ENCODE measurements at regions not wholly inside any gene's neighbourhood (a gene's known extent, or its start where the extent isn't known, plus 50 kb on each side); places are given as distances from the start of the nearest gene placed in this dataset.
"Not testable (repeated sequence)": the region's sequence is repeated elsewhere in the genome, so short reads cannot be mapped to it uniquely, and the experiment has no call there.

DNA sequence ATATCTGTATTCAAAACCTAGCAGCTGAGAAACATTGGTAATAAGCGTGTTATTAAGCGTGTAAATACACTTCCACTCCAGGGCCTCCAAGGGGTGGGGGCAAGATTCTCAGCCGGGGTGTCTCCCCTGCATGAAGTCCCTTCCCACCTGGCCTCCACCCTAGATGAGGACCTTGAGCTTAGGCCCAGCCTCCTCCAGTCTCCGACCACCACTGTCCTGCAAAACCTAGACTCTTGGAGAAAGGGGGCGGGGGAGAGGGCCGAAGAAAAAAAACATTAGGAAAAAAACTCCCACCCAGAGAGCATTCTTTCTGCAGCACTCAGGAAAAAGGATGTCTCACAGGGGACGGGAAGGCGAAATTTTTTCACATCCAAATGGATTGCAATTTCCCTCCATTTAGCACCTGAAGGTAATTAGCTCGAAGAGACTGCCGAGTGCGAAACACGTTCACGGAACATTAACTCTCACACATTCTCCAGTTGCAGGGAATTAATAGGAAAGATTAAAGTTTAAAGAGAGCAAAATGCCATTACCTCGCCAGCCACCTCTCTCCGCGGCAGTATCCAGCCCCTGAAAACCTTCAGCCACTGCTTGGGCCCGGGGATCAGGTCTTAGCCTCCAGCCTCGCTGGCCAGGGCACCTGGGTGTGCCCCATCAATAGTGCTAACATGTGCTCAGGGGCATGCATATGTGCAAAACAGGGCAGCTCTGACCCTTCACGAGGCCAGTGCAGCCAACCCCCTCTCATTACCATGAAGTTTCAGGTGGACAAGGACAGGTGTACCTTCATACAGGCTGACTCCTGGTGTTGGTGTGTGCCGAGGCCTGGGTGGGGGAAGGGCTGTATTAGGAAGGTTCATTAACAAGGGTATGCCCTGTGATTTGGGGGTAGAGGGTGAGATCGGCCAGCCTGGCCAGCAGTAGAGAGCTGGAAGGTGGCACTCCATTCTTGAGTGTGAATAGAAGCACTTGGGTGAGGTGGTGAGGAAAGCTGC lies 77.2 kb downstream of the HIF1AN start:
- no peak for DNase-seq

- DNase-seq, result no peak
These were observed 78.1 kb downstream of the HIF1AN start for GRCh38 chr10:100613846-100614245.

GRCh38 chr10:100614429-100615095 lies 78.8 kb downstream of the HIF1AN start:
- no peak for DNase-seq

- DNase-seq, result no peak
These were observed 79.5 kb downstream of the HIF1AN start for GRCh38 chr10:100615241-100615640.

DNA sequence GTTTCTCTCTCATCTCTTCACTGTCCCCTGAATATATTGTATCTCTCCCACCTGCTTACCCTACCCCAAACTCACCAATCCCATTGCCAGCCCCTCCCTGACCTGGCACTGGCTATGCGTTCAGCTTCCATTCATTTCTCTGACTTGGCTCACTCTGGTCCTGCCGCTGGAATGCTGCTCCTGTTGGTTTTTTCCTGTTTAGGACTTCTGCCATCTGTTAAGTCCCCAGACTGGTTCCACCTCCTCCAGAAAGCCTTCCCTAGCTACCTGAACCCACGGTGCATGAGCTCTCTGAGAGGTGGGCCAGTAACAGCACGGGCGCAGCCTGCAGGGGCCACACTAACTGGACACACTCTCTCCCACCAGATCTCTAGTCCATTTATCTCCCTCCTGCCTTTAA lies 80.2 kb downstream of the HIF1AN start:
- DNase-seq, result no peak

DNA sequence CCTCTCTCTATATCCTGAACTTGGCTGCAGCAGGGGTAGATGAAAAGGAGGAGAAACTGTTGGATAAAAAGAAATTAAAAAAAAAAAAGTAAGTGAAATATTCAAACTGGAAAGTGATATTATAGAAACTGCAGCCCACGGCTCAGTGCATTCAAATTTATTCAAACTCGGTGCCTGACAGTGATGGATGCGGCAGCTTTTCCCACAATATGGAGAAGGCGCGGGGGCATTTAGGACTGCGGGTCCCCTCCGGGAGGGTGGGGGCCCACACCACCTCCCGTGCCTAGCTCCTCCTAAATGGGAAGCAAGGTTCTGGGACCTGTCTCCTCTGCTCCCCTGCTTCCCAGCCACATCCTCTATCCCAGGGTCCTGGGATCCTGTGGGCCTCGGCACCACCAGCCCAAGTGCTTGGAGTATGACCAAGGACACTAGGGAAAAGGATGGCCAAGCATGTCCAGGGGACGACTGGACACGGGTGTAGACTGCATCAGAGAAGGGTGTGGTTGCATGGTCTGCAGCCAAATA lies 82.4 kb downstream of the HIF1AN start:
- no peak for DNase-seq

GRCh38 chr10:100618632-100619255 lies 83.0 kb downstream of the HIF1AN start:
- DNase-seq, result no peak

DNA sequence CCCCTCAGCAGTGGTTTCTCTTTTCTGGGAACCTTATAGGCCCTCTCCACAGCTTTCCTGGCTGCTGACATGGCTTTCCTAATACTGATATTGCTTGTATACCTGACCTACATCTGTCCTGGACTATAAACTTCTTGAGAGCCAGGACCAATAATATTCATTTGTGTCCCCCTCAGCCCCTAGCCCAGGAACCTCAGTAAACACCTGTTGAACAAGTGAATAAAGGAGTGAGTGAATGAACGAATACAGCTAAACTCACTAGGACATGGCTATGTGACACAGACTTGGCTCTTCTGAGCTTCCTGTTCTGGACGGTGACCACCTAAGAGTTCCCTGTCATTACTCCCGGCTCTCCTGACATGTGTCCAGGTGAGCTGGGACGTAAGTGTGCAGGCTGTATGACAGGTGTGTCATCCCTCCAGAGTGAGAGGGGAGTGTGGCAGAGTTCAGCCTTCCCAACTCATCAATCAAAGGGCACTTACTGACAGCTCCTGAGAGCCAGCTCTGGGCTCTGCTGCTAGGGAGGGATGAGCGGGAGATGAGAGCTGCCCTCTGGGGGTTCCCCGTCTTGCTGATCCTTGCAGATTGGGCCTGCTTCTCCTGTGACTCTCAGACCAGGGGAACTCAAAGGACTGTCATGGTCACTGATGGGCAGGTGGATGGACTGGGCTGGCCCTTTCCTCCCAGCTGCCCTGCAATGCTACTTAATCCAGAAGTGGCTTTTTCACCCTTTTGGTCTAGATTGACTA lies 84.5 kb downstream of the HIF1AN start:
- DNase-seq, result no peak

GRCh38 chr10:100621360-100622205 lies 85.8 kb downstream of the HIF1AN start:
- DNase-seq, result peak; percentile 28

GRCh38 chr10:100622946-100623345 lies 87.2 kb downstream of the HIF1AN start:
- no peak for DNase-seq

DNA sequence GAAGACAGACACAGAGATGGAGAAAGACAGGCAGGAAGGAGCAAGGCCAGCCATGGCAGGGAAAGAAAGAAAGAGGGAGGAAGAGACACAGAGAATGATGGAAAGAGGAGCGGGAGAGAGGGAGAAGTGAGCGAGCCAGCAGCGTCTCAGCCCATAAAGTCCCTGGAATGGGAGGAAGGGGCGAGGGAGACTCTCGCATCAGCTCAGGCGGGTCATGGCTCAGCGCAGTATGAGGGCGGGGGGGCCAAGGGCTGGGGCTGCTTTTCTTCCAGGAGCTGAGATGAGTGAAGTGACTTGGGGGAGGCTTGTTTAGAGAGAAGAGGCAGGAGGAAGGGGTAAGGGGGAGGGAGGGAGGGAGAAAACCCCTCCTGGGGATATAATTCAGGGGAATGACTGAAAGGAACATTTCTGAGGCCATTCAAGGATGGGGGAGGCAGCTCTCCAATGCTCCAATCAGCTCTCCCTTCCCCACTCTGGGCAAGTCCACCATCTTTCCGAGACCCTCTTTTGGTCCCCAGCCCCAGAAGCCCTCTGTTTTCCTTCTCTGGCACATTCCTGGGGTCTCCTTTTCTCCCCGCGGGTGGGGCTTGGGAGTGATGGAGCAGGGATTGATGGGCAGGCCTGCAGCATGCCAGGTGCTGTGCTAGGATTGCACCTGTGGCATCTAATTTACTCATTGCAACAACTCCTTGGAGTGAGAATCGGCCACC lies 87.9 kb downstream of the HIF1AN start:
- DNase-seq, result no peak

- no peak for DNase-seq
These were observed 88.6 kb downstream of the HIF1AN start for GRCh38 chr10:100624298-100624697.

GRCh38 chr10:100625816-100626215 lies 90.1 kb downstream of the HIF1AN start:
- no peak for DNase-seq

DNA sequence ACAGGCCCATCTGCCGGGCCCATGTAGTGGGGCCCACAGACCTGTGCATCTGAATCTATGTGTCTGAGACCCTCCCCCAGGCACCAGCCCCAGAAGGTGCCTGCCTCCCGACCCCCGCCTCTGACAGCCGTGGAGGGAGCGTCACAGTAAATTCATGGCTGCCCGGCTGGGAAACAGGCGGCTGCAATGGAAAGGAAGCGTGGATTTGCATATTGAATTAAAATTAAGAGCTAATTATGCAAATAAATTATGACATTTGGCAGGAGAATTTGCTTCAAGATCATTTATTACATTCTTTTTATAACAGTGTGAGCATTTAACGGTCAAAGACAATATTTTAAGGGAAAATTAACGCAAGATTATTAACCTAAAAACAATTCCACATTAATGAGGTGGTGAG lies 92.3 kb downstream of the HIF1AN start:
- DNase-seq, result no peak

- no peak for DNase-seq
These were observed 95.4 kb downstream of the HIF1AN start for GRCh38 chr10:100631192-100631591.

DNA sequence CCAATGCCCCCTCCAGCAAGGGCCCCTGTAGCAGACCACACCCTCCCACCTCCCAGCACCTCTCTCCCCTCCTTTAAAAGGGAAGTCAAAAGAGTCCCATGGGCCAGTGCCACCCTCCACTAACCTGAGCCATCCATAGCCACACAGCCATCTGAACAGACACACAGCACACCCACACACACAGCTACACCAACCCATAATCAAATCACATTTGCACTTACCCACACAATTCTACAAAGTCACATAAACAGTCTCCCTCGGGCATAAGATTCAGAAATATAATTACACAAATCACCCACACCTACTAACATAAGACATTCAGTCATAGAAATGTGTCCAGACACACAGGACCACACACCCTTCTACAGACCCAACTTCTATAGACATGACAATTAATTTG lies 96.3 kb downstream of the HIF1AN start:
- no peak for DNase-seq

- DNase-seq, result no peak
These were observed 98.3 kb downstream of the HIF1AN start for GRCh38 chr10:100634034-100634433.

DNA sequence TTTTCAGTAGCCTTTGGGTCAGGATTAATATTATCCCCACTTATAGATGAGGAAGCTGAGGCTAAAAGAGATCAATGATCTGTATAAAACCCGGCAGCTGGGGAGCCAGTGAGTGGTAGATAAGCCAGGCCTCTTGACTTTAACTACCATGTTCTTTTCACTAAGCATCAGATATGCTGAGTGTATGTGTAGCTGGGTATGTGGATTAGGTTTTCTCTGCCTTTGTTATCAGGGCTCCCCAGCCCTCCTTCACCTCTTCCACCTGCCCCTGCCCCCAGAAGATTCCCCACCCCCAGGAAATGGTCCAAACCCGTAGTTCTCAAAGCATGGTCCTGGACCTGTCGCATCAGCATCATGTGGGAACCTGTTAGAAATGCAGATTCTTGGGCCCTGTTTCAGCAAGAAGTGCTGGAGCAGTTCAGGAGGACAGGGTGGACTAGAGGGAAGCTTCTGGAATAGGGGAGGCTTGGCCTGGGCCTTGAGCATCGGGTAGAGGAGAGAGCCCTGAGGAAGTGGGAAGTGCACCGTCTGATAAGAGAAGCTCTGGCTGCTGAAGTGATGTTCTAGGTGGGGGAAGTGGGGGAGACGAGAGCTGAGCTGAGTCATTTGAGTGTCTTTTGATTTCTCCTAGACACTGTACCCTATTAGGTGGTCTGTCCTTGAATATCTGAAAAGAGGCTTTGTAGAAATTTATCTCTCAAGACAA lies 101.3 kb downstream of the HIF1AN start:
- no peak for DNase-seq

DNA sequence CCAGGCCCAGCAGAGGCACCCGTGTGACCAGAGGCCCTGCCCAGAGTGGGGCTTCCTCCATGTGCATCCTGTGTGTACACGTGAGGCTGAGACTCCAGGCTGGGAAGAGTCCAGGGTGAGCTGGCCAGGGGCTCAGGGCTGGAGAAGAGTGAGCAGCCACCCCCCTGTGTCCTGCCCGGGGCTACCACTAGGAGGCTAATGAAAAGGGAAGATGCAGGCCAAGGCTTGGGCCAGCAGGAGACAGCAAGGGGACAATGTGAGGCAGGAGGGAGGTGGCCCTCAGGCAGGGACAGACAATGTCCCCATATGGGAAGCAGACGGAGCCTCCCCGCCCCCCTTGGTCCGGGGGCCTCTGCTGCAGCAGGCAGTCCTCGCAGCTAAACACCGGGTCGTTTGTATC lies 102.0 kb downstream of the HIF1AN start:
- no peak for DNase-seq

DNA sequence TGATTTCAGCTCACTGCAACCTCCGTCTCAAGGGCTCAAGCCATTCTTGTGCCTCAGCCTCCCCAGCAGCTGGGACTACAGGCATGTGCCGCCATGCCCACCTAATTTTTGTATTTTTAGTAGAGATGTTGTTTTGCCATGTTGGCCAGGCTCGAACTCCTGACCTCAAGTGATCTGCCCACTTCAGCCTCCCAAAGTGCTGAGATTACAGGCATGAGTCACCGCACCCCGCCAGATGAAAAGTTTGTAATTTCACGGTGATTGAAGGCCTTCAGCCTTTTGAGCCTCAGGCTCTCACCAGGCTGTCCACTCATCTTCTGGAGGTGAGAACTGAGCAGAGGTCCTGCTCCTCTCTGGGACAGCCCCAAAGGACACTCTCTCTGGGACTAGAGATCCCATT lies 103.2 kb downstream of the HIF1AN start:
- not testable (repeated sequence) for DNase-seq
